Endodermal cell (in vitro differentiated cells): ENCODE measurements at regions not wholly inside any gene's neighbourhood (a gene's known extent, or its start where the extent isn't known, plus 50 kb on each side); places are given as distances from the start of the nearest gene placed in this dataset.

Experiments used
- DNase-seq: peaks from one replicate; pipeline ENCODE4 v3.0.0-alpha.2; 2017
- H3K27ac ChIP-seq: 2 replicates; pipeline ENCODE4 v1.5.1; 2013; ENCODE audit warnings: mild to moderate bottlenecking, low read depth, low read length, moderate library complexity
- H3K27me3 ChIP-seq: 2 replicates; pipeline ENCODE4 v1.6.1; 2013; ENCODE audit warnings: mild to moderate bottlenecking, low read length, moderate library complexity; ENCODE audit not compliant: insufficient read depth, control insufficient read depth, poor library complexity, severe bottlenecking
- H3K36me3 ChIP-seq: 2 replicates; pipeline ENCODE4 v1.7.0; 2013; ENCODE audit warnings: mild to moderate bottlenecking, low read length, moderate library complexity; ENCODE audit not compliant: control insufficient read depth, insufficient read depth
- H3K4me1 ChIP-seq: one replicate; pipeline ENCODE4 v1.7.0; 2013; ENCODE audit warnings: low read length; ENCODE audit not compliant: control insufficient read depth, insufficient read depth
- H3K4me3 ChIP-seq: 2 replicates; pipeline ENCODE4 v1.5.1; 2013; ENCODE audit warnings: mild to moderate bottlenecking, low read length, moderate library complexity
- H3K9ac ChIP-seq: 2 replicates; pipeline ENCODE4 v1.6.1; 2013; ENCODE audit warnings: mild to moderate bottlenecking, low read length, moderate library complexity; ENCODE audit not compliant: poor library complexity, severe bottlenecking; ENCODE audit errors: extremely low read depth
- H3K9me3 ChIP-seq: 2 replicates; pipeline ENCODE4 v1.6.1; 2013; ENCODE audit warnings: mild to moderate bottlenecking, low read length, moderate library complexity; ENCODE audit not compliant: control insufficient read depth
- H3K27ac Mint-ChIP-seq: 2 replicates; pipeline ENCODE4 v1.8.0; 2020; ENCODE audit warnings: mixed read lengths
- H3K27me3 Mint-ChIP-seq: 2 replicates; pipeline ENCODE4 v1.8.0; 2021; ENCODE audit warnings: mild to moderate bottlenecking, mixed read lengths; ENCODE audit not compliant: insufficient read depth
- H3K36me3 Mint-ChIP-seq: 2 replicates; pipeline ENCODE4 v1.8.0; 2020; ENCODE audit warnings: low read depth, mixed read lengths
- H3K4me1 Mint-ChIP-seq: 2 replicates; pipeline ENCODE4 v1.8.0; 2020; ENCODE audit warnings: mixed read lengths
- H3K4me3 Mint-ChIP-seq: 2 replicates; pipeline ENCODE4 v1.8.0; 2020; ENCODE audit warnings: mild to moderate bottlenecking, moderate library complexity, mixed read lengths
- H3K9me3 Mint-ChIP-seq: 2 replicates; pipeline ENCODE4 v1.8.0; 2020; ENCODE audit warnings: mild to moderate bottlenecking, mixed read lengths
- CTCF ChIP-seq: fragments of 200-600 bp; sonication (generic); conservative IDR thresholded peaks from 2 replicates; pipeline ENCODE4 v1.5.0; 2021; ENCODE audit warnings: antibody characterized with exemption, mild to moderate bottlenecking
- WGBS, 2 experiments: methylation state at CpG; one replicate each; pipeline versions ENCODE4 v1.1.5 to v1.1.7; 2013; ENCODE audit warnings: missing lambda C conversion rate in 2 of 2, mixed read lengths in 1 of 2; ENCODE audit not compliant: insufficient coverage in 1 of 2, insufficient read length in 1 of 2; 5-methylcytosine and 5-hydroxymethylcytosine counted together

GRCh38 chr3:194046995-194047645 is 88.8 kb upstream of the HES1 start:
- Mint-ChIP-seq H3K4me3 (no peak overlapping the region), H3K27ac (no peak overlapping the region), H3K36me3 (peaks cover 3% of the 10 kb centered on the region), H3K27me3 (peaks cover 2% of the 10 kb centered on the region), H3K9me3 (peaks cover 25% of the 10 kb centered on the region), H3K4me1 (peaks cover 4% of the 10 kb centered on the region)
- Histone ChIP-seq H3K4me3 (no peak overlapping the region), H3K9ac (no peak overlapping the region), H3K27ac (no peak overlapping the region), H3K36me3 (no peaks in the 10 kb centered on the region), H3K4me1 (no peaks in the 10 kb centered on the region), H3K9me3 (peaks cover 18% of the 10 kb centered on the region), H3K27me3 (no peaks in the 10 kb centered on the region)
- WGBS, 2 experiments, result 80 to 84% methylated on average over 3 to 4 of the region's 4 CpGs
- TF ChIP-seq CTCF, result no peak
- DNase-seq, result no peak

GRCh38 chr3:194049394-194049793 is 86.6 kb upstream of the HES1 start:
- WGBS, 2 experiments, result 92% methylated on average over 1 of the region's 1 CpG; no CpG with 5 or more reads in 1 of the 2 experiments
- no peak overlapping the region for H3K4me3 ChIP-seq
- Mint-ChIP-seq H3K4me1 (peaks cover 2% of the 10 kb centered on the region), H3K27ac (no peak overlapping the region), H3K9me3 (peaks cover 26% of the 10 kb centered on the region), H3K4me3 (no peak overlapping the region), H3K27me3 (peaks cover 2% of the 10 kb centered on the region), H3K36me3 (peaks cover 3% of the 10 kb centered on the region)
- H3K9me3 ChIP-seq, result peaks cover 23% of the 10 kb centered on the region
- no peak for DNase-seq
- no peaks in the 10 kb centered on the region for H3K36me3 ChIP-seq
- peaks cover under 1% of the 10 kb centered on the region for H3K4me1 ChIP-seq
- no peak for TF ChIP-seq CTCF
- H3K9ac ChIP-seq, result no peak overlapping the region
- no peak overlapping the region for H3K27ac ChIP-seq
- no peaks in the 10 kb centered on the region for H3K27me3 ChIP-seq

- Histone ChIP-seq H3K9me3 (peaks cover 23% of the 10 kb centered on the region), H3K9ac (no peak overlapping the region), H3K4me3 (no peak overlapping the region), H3K27ac (no peak overlapping the region), H3K36me3 (no peaks in the 10 kb centered on the region), H3K4me1 (peaks cover 8% of the 10 kb centered on the region), H3K27me3 (no peaks in the 10 kb centered on the region)
- 85% methylated on average over 1 of the region's 1 CpG; no CpG with 5 or more reads in 1 of the 2 experiments for WGBS, 2 experiments
- Mint-ChIP-seq H3K36me3 (peaks cover 3% of the 10 kb centered on the region), H3K27ac (no peak overlapping the region), H3K9me3 (peaks cover 26% of the 10 kb centered on the region), H3K27me3 (peaks cover 2% of the 10 kb centered on the region), H3K4me3 (no peak overlapping the region), H3K4me1 (peaks cover 15% of the 10 kb centered on the region)
- no peak for DNase-seq
- TF ChIP-seq CTCF, result no peak
Observed at GRCh38 chr3:194050782-194051320, 85.1 kb upstream of the HES1 start.
